Occipital lobe (tissue), 1 donor: ENCODE measurements at regions not wholly inside any gene's neighbourhood (a gene's known extent, or its start where the extent isn't known, plus 50 kb on each side); places are given as distances from the start of the nearest gene placed in this dataset.
"Not testable (repeated sequence)": the region's sequence is repeated elsewhere in the genome, so short reads cannot be mapped to it uniquely, and the experiment has no call there.

Source experiments
- DNase-seq: peaks from one replicate; lab custom pipeline; 2025; lab: John Stamatoyannopoulos, UW

GRCh38 chr13:21261487-21262216 lies 85.2 kb downstream of the MRPL57 start:
- DNase-seq: not testable (repeated sequence)

- not testable (repeated sequence) for DNase-seq
These were observed 87.5 kb downstream of the MRPL57 start for GRCh38 chr13:21263909-21264308.

GRCh38 chr13:21268485-21268884 lies 92.0 kb downstream of the MRPL57 start:
- not testable (repeated sequence) for DNase-seq

- not testable (repeated sequence) for DNase-seq
These were observed 96.0 kb downstream of the MRPL57 start for GRCh38 chr13:21272439-21272838.

DNA sequence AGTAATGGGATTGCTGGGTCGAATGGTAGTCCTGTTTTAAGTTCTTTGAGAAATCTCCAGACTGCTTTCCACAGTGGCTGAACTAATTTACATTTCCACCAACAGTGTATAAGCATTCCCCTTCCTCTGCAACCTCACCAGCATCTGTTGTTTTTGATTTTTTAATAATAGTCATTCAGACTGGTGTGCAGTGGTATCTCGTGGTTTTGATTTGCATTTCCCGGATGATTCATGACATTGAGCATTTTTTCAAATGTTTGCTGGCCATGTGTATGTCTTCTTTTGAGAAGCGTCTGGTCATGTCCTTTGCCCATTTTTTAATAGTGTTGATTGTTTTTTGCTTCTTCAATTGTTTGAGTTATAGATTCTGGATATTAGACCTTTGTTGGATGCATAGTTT lies 98.0 kb downstream of the MRPL57 start:
- not testable (repeated sequence) for DNase-seq

DNA sequence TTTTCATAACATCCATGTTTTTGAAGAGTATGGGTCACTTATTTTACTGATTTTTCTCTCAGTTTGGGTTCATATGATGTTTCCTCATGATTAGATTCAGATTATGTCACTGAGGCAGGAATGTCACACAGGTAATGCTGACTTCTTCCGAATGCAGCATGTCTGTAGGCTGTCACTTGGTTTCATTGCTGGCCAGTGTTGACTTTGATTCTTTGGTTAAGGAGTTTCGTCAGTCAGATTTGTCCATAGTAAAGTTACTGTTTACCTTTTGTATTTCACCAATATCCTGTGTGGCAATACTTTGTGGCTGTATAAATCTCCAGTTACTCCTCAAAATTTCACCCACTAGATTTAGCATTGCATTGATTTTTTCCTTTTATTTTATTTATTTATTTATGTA lies 105.6 kb downstream of the MRPL57 start:
- no peak for DNase-seq

DNA sequence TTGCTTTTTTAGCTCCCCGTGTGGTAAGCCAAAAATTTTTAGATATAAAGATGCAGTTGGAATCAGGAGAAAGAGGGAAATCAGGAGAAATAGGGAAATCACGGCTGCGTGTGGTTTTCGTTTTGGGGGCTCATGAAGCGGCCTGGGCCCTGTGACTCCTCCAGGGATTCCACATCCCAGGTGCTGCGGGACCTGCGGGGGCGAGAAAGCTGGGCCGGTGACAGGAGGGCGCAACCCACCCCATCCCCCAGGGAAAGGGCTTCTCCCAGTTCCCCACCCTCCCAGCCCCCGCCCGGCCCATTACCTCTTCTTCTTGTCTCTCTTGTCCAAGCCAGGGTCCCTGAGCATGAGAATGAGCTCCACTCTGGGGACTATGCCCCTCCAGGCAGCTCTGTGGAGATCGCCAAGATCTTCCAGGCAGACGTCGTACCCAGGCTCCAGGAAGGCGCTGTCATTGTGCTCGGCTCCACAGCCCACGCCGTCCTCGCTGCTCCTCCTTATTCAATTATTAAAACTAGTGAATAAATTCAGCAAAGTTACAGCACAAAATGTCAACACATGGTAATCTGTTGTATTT lies 111.0 kb downstream of the MRPL57 start:
- no peak for DNase-seq

- no peak for DNase-seq
These were observed 113.0 kb downstream of the MRPL57 start for GRCh38 chr13:21289475-21289874.

GRCh38 chr13:21290442-21291002 lies 114.1 kb downstream of the MRPL57 start:
- not testable (repeated sequence) for DNase-seq

DNA sequence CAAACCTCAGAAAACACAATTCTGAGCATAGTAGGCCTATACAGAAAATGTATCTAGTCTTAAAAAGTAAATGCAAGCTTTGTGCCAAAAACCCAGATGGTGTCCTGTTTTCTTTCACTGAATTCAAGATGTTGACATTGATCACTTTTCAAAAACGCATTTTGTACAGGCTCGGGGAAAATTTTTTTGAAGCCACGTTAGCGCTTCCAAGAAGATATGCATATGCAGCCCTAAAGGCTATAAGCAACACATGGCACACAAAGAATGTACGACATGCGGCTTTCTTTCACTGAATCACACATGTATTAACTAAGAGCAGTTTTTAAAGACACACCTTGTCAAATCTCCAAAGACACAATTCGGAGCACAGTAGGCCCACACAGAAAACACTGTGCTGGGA lies 115.4 kb downstream of the MRPL57 start:
- DNase-seq: no peak

DNA sequence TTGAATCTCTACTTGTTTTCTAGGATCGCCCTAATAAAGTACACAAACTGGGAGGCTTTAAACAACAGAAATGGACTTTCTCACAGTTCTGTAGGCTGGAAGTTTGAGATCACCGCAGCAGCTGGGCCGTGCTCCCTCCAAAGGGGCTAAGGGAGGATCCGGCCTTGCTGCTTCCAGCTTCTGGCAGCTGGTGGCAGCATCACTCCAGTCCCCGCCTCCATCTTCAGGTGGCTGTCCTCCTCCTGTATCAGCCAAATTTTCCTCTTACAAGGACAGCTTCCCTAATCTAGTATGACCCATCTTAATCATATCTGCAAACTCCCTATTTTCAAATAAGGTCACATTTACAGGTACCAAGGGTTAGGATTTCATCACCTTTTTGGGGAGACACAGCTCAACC lies 120.5 kb downstream of the MRPL57 start:
- DNase-seq: peak; percentile 21

- no peak for DNase-seq
These were observed 121.0 kb downstream of the MRPL57 start for GRCh38 chr13:21297447-21297846.

DNA sequence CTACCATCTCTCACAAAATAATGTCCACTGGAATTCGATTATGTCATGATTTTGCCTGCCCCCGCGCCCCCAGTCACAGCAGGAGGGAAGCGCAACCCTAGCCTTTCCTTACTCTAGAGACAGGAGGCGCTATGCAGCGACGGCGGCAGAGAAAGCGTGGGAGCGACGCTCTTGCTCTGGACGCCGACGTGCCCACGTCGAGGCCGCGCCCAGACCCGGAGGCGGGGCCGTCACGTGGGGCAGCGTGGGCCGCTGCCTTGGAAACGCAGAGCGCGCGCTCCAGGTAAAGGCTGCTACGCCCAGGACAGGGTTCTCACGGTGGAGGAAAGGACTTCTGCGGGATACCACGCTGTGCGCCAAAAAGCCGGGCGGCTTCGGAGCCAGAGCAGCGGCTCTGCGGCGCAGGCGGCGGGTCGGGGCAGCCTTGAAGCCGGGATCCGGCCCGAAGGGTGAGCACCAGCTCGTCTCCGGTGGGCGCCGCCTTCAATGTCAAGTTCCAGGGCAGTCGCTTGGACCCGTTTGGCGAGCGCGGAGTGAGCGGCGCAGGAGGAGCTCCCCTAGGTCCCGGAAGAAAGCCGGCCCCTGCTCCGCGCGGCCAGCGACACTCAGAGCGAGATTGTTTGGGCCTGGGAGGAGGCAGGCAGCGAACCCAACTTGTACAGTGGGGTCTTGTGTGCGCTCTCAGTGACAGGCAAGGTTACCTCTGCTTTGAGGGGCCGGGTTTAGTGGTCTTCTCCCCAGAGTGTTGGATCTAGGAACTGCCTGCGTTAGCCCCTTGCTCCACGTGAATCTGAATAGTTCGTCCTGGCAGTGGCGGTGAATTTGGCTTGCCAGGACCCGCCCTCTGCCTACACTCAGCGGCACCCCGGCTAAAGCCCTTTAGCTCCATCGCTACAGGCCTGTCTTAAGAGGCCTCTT lies 121.7 kb downstream of the MRPL57 start:
- DNase-seq: peak; percentile 78

DNA sequence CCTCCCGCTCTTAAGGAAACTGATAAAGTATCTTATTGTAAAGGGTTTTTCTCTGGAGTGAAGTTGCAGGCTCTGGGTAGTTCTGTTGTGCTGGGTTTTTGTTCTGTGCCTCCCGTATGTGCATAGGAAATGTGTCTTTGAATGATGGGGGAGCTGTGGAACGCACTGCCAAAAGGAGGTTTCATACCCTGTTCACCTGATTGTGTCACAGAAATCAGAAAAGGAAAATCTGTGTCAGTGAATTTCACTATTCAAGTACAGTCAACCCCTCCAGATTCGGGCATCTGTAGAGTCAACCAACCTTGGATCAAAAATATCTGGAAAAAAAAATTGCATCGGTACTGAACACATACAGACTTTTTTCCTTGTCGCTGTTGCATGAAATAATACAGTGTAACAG lies 127.8 kb downstream of the MRPL57 start:
- DNase-seq: no peak

GRCh38 chr13:21306300-21307073 lies 130.0 kb downstream of the MRPL57 start:
- not testable (repeated sequence) for DNase-seq

- not testable (repeated sequence) for DNase-seq
These were observed 130.7 kb downstream of the MRPL57 start for GRCh38 chr13:21307158-21307557.

DNA sequence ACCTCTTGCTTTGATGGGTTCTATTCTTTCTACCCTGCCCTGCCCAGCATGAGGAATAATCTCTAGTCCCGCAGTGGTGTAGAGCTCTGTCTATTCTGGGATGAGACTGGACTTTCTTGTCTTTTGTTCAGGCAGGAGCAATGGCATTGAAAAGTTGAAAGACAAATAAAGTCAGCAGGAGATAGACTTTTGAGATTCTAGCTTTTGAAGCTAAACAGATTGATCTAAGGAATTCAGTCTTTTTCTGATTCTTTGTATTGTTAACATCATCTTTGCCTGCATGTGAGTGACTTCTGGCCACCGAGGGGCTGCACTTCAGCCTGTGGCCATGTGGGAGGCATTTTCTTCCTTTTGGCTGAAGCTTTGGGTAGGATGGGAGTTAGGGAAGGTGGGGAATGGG lies 132.4 kb downstream of the MRPL57 start:
- no peak for DNase-seq

- DNase-seq: no peak
These were observed 133.2 kb downstream of the MRPL57 start for GRCh38 chr13:21309542-21310172.

DNA sequence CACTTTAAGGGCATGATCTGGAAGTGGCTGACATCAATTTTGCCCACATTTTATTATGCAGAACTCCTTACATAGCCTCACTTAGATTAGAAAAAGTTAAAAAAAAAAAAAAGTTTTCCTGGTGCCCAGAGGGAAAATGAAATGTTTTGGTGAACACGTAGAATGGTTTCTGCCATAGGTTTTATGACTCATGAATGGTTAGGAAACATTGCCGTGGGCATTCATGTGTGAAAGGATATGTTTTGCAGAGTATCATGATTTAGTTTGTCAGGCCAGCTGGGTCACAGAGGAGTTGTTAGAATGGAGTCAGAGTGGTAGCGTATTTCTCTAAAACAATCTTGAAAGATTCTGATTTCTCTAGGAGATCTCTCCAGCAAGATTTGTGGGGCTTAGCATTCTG lies 133.8 kb downstream of the MRPL57 start:
- DNase-seq: no peak

DNA sequence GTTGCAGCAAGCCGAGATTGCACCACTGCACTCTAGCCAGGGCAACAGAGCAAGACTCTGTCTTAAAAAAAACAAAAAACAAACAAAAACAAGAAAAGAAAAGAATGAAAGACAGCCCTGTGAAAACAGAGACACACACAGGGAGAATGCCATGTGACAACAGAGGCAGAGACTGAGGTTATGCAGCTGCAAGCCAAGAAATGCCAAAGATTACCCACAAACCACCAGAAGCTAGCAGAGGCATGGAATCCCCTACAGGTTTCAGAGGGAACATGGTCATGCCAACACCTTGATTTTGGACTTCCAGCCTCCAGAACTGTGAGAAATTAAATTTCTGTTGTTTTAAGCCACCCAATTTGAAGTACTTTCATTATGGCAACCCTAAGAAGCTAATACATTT lies 138.5 kb downstream of the MRPL57 start:
- DNase-seq: not testable (repeated sequence)

DNA sequence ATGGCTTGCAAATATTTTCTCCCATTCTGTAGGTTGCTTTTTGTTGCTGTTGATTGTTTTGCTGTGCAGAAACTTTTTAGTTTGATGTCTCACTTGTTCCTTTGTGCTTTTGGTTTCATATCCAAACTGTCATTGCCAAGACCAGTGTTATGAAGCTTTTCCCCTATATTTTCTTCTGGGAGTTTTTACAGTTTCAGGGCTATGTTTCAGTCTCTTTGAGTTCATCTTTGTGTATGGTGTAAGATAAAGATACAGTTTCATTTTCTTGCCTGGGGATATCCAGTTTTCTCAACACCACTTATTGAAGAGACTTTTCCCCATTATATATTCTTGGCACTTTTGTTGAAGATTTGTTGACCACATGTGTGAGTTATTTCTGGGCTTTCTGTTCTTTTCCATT lies 139.9 kb downstream of the MRPL57 start:
- no peak for DNase-seq
